Nephron progenitor cell (in vitro differentiated cells): ENCODE measurements at regions not wholly inside any gene's neighbourhood (a gene's known extent, or its start where the extent isn't known, plus 50 kb on each side); places are given as distances from the start of the nearest gene placed in this dataset.

Experiments used
- DNase-seq: peaks from one replicate; pipeline ENCODE4 v3.0.0; 2021
- H3K27ac Mint-ChIP-seq: 2 replicates; pipeline ENCODE4 v1.8.0; 2021; ENCODE audit warnings: mild to moderate bottlenecking, moderate library complexity, mixed read lengths
- H3K27me3 Mint-ChIP-seq: 2 replicates; pipeline ENCODE4 v1.8.0; 2021; ENCODE audit warnings: mild to moderate bottlenecking, low read depth, mixed read lengths; ENCODE audit not compliant: poor library complexity
- H3K36me3 Mint-ChIP-seq: 2 replicates; pipeline ENCODE4 v1.8.0; 2021; ENCODE audit warnings: low read depth, mixed read lengths
- H3K4me1 Mint-ChIP-seq: 2 replicates; pipeline ENCODE4 v1.8.0; 2021; ENCODE audit warnings: mixed read lengths
- H3K4me3 Mint-ChIP-seq: 2 replicates; pipeline ENCODE4 v1.8.0; 2021; ENCODE audit warnings: mild to moderate bottlenecking, moderate library complexity, mixed read lengths
- H3K9me3 Mint-ChIP-seq: 2 replicates; pipeline ENCODE4 v1.8.0; 2021; ENCODE audit warnings: mild to moderate bottlenecking, moderate library complexity, mixed read lengths
- TF ChIP-seq, protein P1 (sequence below): fragments of 200-600 bp; sonication (generic); IDR thresholded peaks from 2 replicates; pipeline ENCODE4 v1.5.0; 2021; ENCODE audit warnings: antibody characterized with exemption

DNA sequence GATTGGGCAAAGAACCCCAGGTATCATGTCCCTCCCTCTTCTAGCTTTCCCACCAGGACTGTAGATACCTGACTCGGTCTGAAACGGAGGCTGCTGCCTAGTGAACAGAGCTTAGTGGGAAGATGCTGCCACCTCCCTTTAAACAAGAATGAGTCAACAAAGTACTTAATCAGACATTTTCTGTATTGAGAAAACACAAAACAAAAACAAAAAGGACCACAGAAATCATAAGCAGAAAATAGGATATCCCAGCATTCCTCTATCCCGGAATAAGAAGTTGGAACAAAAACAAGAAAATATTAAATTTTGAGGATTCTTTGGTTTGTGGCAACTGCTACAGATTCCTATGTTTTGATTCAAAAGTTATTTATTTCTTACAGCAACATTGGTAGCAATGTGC, 51.7 kb upstream of the COL8A1 start:
- Mint-ChIP-seq H3K27me3 (peaks cover 3% of the 10 kb centered on the region), H3K9me3 (no peaks in the 10 kb centered on the region), H3K36me3 (no peaks in the 10 kb centered on the region), H3K4me3 (no peak overlapping the region), H3K27ac (no peak overlapping the region), H3K4me1 (no peaks in the 10 kb centered on the region)
- TF ChIP-seq, protein P1, sequence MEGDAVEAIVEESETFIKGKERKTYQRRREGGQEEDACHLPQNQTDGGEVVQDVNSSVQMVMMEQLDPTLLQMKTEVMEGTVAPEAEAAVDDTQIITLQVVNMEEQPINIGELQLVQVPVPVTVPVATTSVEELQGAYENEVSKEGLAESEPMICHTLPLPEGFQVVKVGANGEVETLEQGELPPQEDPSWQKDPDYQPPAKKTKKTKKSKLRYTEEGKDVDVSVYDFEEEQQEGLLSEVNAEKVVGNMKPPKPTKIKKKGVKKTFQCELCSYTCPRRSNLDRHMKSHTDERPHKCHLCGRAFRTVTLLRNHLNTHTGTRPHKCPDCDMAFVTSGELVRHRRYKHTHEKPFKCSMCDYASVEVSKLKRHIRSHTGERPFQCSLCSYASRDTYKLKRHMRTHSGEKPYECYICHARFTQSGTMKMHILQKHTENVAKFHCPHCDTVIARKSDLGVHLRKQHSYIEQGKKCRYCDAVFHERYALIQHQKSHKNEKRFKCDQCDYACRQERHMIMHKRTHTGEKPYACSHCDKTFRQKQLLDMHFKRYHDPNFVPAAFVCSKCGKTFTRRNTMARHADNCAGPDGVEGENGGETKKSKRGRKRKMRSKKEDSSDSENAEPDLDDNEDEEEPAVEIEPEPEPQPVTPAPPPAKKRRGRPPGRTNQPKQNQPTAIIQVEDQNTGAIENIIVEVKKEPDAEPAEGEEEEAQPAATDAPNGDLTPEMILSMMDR, result no peak
- DNase-seq, result no peak

GRCh38 chr3:99579965-99580364, 58.4 kb upstream of the COL8A1 start:
- DNase-seq, result no peak
- Mint-ChIP-seq H3K4me3 (no peak overlapping the region), H3K27me3 (peaks cover 7% of the 10 kb centered on the region), H3K36me3 (no peaks in the 10 kb centered on the region), H3K27ac (no peak overlapping the region), H3K9me3 (peaks cover 7% of the 10 kb centered on the region), H3K4me1 (no peaks in the 10 kb centered on the region)
- TF ChIP-seq, protein P1, result no peak

GRCh38 chr3:99579246-99579645, 59.1 kb upstream of the COL8A1 start:
- H3K4me1 Mint-ChIP-seq, result no peaks in the 10 kb centered on the region
- H3K27ac Mint-ChIP-seq, result no peak overlapping the region
- H3K9me3 Mint-ChIP-seq, result peaks cover 8% of the 10 kb centered on the region
- no peak overlapping the region for H3K4me3 Mint-ChIP-seq
- peaks cover 7% of the 10 kb centered on the region for H3K27me3 Mint-ChIP-seq
- H3K36me3 Mint-ChIP-seq, result no peaks in the 10 kb centered on the region
- DNase-seq, result no peak
- TF ChIP-seq, protein P1, result no peak

- peaks cover 8% of the 10 kb centered on the region for H3K9me3 Mint-ChIP-seq
- H3K4me3 Mint-ChIP-seq, result no peak overlapping the region
- H3K36me3 Mint-ChIP-seq, result no peaks in the 10 kb centered on the region
- no peaks in the 10 kb centered on the region for H3K4me1 Mint-ChIP-seq
- DNase-seq, result no peak
- TF ChIP-seq, protein P1, result no peak
- peaks cover 7% of the 10 kb centered on the region for H3K27me3 Mint-ChIP-seq
- H3K27ac Mint-ChIP-seq, result no peak overlapping the region
Observed at GRCh38 chr3:99578339-99578970, 59.9 kb upstream of the COL8A1 start.

DNA sequence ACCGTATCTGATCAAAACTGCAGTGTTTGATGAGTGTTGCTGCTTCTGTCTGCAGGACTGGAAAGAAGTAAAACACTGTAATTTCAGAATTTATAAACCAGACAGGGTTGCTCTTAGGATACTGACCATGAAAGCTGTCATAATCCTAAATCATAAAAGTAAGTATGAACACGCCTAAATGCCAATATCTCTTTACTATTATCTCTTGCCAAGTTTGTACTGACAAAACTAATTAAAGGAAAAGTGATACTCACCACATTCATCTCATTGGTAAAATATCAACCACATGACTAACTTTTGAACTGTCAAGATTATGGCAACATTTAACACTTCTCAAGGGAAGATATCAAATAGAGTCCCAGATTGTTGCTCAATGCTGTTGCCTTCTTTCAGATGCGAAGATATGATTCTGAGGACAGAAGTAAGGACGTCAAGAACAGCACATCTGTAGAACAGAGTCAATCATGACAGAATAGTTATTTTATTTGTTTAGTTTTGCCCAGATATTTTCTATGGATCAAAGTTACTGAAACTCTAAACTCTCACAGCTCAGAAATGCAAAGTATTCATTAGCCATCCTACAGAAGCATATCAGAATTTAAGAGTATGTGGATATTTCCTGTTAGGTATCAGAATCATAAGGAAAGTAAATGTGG, 61.4 kb upstream of the COL8A1 start:
- H3K27me3 Mint-ChIP-seq, result peaks cover 10% of the 10 kb centered on the region
- H3K4me3 Mint-ChIP-seq, result no peak overlapping the region
- no peak for DNase-seq
- H3K36me3 Mint-ChIP-seq, result no peaks in the 10 kb centered on the region
- H3K9me3 Mint-ChIP-seq, result peaks cover 8% of the 10 kb centered on the region
- no peak overlapping the region for H3K27ac Mint-ChIP-seq
- no peaks in the 10 kb centered on the region for H3K4me1 Mint-ChIP-seq
- TF ChIP-seq, protein P1, result no peak

GRCh38 chr3:99575683-99576082, 62.7 kb upstream of the COL8A1 start:
- no peaks in the 10 kb centered on the region for H3K36me3 Mint-ChIP-seq
- H3K9me3 Mint-ChIP-seq, result peaks cover 8% of the 10 kb centered on the region
- no peak for DNase-seq
- peaks cover 7% of the 10 kb centered on the region for H3K27me3 Mint-ChIP-seq
- TF ChIP-seq, protein P1, result no peak
- H3K4me1 Mint-ChIP-seq, result no peaks in the 10 kb centered on the region
- no peak overlapping the region for H3K27ac Mint-ChIP-seq
- no peak overlapping the region for H3K4me3 Mint-ChIP-seq
